ENCODE measurements at regions not wholly inside any gene's neighbourhood (a gene's known extent, or its start where the extent isn't known, plus 50 kb on each side); places are given as distances from the start of the nearest gene placed in this dataset.

GRCh38 chr6:91105532-91105931 is 518.7 kb upstream of the MAP3K7 start:
- no peaks in the 10 kb centered on the region for H3K4me1 ChIP-seq
- H3K27ac ChIP-seq = no peak overlapping the region
- no peaks in the 10 kb centered on the region for H3K36me3 ChIP-seq
- intact Hi-C loops (cut with DNase I) = no loop called here
- TF ChIP-seq POLR2A (IDR thresholded peaks at IDR 0.05) (no peak), POLR2AphosphoS5 (IDR thresholded peaks at IDR 0.05; ENCODE audit: insufficient read depth in 1 of 2, low read depth in 1 of 2) (no peak), CTCF (IDR thresholded peaks at IDR 0.05) (no peak)
- H3K4me3 ChIP-seq = no peak overlapping the region
- H3K9me3 ChIP-seq = no peaks in the 10 kb centered on the region
- DNase-seq (ENCODE audit: extremely low spot score in 2 of 2) = no peak
- no peaks in the 10 kb centered on the region for H3K27me3 ChIP-seq

GRCh38 chr6:91099479-91099878 is 512.6 kb upstream of the MAP3K7 start:
- no peaks in the 10 kb centered on the region for H3K36me3 ChIP-seq
- H3K27me3 ChIP-seq = no peaks in the 10 kb centered on the region
- H3K9me3 ChIP-seq = no peaks in the 10 kb centered on the region
- no peak for DNase-seq (ENCODE audit: extremely low spot score in 2 of 2)
- H3K27ac ChIP-seq = no peak overlapping the region
- H3K4me3 ChIP-seq = no peak overlapping the region
- intact Hi-C loops (cut with DNase I) = no loop called here
- H3K4me1 ChIP-seq = no peaks in the 10 kb centered on the region
- TF ChIP-seq CTCF (IDR thresholded peaks at IDR 0.05) = no peak
- TF ChIP-seq POLR2AphosphoS5 (IDR thresholded peaks at IDR 0.05; ENCODE audit: insufficient read depth in 1 of 2, low read depth in 1 of 2) = no peak

- H3K27ac ChIP-seq = no peak overlapping the region
- H3K9me3 ChIP-seq = no peaks in the 10 kb centered on the region
- H3K36me3 ChIP-seq = no peaks in the 10 kb centered on the region
- TF ChIP-seq POLR2AphosphoS5 (IDR thresholded peaks at IDR 0.05; ENCODE audit: insufficient read depth in 1 of 2, low read depth in 1 of 2) = no peak
- no peak for TF ChIP-seq POLR2A (IDR thresholded peaks at IDR 0.05)
- no peak for TF ChIP-seq CTCF (IDR thresholded peaks at IDR 0.05)
- H3K27me3 ChIP-seq = no peaks in the 10 kb centered on the region
- intact Hi-C loops (cut with DNase I) = no loop called here
- DNase-seq (ENCODE audit: extremely low spot score in 2 of 2) = no peak
- no peak overlapping the region for H3K4me3 ChIP-seq
- no peaks in the 10 kb centered on the region for H3K4me1 ChIP-seq
These were observed 511.1 kb upstream of the MAP3K7 start for GRCh38 chr6:91098006-91098405.

- Histone ChIP-seq H3K9me3 (no peaks in the 10 kb centered on the region), H3K36me3 (no peaks in the 10 kb centered on the region), H3K4me1 (no peaks in the 10 kb centered on the region), H3K4me3 (no peak overlapping the region), H3K27ac (no peak overlapping the region), H3K27me3 (no peaks in the 10 kb centered on the region)
- TF ChIP-seq POLR2A (IDR thresholded peaks at IDR 0.05) = no peak
- TF ChIP-seq CTCF (IDR thresholded peaks at IDR 0.05) = no peak
- no peak for TF ChIP-seq POLR2AphosphoS5 (IDR thresholded peaks at IDR 0.05; ENCODE audit: insufficient read depth in 1 of 2, low read depth in 1 of 2)
- intact Hi-C loops (cut with DNase I) = no loop called here
- no peak for DNase-seq (ENCODE audit: extremely low spot score in 2 of 2)
These were observed 510.5 kb upstream of the MAP3K7 start for GRCh38 chr6:91097364-91097763.

- Histone ChIP-seq H3K4me3 (no peak overlapping the region), H3K4me1 (no peaks in the 10 kb centered on the region), H3K36me3 (no peaks in the 10 kb centered on the region), H3K27me3 (no peaks in the 10 kb centered on the region), H3K27ac (no peak overlapping the region), H3K9me3 (no peaks in the 10 kb centered on the region)
- TF ChIP-seq POLR2AphosphoS5 (IDR thresholded peaks at IDR 0.05; ENCODE audit: insufficient read depth in 1 of 2, low read depth in 1 of 2) = no peak
- intact Hi-C loops (cut with DNase I) = no loop called here
- no peak for DNase-seq (ENCODE audit: extremely low spot score in 2 of 2)
These were observed 508.1 kb upstream of the MAP3K7 start for GRCh38 chr6:91094806-91095475.
